HG03558 (cell line): ENCODE measurements at regions not wholly inside any gene's neighbourhood (a gene's known extent, or its start where the extent isn't known, plus 50 kb on each side); places are given as distances from the start of the nearest gene placed in this dataset.
A peak's percentile ranks its signal among the peaks of the same experiment; 100 is the strongest.

Experiments
- ATAC-seq: cut with Tn5 transposase; IDR thresholded peaks from one replicate; pipeline ENCODE4 v1.9.1; 2021; ENCODE audit warnings: moderate number of reproducible peaks; ENCODE audit not compliant: unreplicated experiment; ENCODE audit errors: extremely low read depth

DNA sequence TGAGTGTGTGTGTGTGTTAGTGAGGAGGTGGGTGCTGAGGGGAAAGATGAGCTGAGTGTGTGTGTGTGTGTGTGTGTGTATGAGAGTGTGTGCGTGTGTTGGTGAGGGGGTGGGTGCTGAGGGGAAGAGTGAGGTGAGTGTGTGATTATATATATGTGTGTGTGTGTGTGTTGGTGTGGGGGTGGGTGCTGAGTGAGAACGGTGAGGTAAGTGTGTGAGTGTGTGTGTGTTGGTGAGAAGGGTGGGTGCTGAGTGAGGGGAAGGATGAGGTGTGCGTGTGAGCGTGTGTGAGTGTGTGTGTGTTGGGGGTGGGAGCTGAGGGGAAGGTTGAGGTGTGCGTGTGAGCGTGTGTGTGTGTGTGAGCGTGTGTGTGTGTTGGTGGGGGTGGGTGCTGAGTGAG is 322.0 kb upstream of the NT5C1B start:
- no peak for ATAC-seq

DNA sequence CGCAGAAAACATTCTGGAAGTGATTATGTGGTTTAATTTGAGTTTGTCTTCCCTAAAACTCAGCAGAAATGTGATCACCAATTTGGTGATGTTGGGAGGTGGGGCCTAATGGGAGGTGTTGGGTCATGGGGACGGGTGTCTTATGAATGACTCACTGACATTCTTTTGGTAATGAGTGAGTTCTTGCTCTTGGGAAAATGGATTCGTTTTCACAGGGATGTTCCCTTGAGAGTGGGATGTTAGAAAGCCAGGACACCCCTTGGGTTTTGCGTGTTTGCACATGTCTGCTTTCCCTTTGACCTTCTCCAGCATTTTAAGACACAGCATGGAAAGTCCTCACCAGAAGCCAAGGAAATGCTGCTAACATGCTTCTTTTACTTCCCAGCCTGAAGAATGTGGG is 321.5 kb upstream of the NT5C1B start:
- ATAC-seq, result no peak

DNA sequence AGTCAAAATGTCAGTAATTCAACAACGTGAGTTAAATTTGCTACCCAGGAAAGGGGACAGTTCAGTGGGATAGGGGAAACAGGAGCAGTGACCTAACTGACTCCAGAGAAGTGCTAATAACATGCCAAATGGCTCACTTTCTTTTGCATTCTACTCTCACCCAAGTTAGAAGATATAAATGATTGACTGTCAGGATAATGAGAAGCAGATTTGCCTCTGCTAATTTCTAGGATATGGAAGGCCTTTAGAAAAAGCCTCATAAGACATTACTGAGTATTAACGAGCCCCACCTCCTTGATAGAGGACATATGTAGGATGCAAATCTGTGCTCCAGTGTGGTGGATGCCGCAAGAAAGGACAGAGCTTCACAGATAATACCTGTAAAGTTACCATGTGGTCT is 318.6 kb upstream of the NT5C1B start:
- no peak for ATAC-seq

DNA sequence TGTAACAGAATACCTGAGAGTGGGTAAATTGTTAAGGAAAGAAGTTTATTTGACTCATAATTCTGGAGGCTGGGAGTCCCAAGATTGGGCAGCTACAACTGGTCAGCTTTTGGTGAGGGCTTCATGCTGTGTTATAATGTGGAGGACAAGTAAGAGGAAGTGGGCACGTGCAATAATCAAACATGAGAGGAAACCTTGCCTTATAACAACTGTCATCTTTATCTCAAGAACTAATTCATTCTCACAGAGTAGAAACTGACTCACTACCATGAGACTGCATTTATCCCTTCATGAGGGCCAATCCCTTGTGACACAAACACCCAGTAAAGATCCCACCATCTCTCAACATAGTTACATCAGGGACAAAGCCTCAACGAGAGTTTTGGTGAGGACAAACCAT is 318.1 kb upstream of the NT5C1B start:
- no peak for ATAC-seq

DNA sequence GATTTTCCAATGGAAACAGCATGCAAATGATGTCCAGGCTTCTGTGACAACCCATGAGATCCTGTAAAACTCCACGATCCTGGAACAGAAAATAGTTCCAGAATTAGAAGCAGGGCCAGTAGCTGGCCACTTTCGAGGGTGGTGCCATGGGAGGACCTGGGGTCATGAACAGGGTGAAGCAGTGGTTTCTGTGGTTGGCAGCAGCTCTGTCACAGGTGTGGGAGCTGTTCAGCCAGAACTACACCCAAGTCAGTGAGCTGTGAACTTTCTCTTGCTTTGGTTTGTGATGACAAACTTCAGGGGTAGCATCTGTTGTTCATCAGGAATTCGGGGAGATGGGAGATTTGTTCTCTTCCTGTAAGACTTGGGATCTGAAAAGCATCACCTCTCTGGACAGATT is 314.4 kb upstream of the NT5C1B start:
- peak; percentile 95 for ATAC-seq

DNA sequence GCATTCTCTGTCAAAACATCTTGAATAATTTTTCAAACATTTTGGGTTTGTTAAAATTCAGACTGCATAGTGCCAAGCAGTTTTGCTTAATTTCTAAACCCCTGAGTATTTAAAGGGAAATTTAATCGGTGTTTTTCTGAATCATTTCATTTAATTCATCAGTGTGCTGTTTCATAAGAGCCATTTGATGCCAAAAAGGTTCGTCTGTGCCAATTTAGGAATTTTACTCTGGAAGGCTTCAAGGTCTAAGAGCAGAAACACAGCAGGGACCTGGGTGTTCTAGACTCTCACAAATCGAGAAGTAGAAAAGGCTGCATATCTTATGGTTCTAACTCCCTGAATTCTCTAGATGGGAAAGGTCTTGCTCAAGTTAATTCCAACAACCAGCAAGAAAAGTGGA is 311.9 kb upstream of the NT5C1B start:
- ATAC-seq, result no peak

DNA sequence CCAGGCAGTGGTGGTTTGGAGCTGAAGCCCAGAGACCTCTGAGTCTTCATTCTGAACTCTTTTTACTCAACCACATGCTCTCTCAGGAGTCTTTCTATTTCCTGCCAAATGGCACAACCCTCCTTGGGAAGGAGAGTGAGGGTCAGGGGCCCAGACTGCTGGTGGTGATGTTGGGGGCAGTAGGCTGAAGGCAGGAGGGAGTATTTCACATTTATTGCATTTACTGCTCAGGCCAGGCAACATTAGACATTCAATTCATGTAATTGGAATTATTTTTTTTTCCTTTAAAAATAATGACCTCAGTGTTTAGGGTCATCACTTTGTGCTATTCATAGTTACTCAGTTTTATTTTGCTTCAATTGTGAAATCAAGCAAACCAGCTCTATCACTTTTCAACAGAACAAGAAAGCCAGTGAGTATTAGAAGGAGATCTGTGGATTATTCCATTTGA is 311.3 kb upstream of the NT5C1B start:
- ATAC-seq, result no peak

DNA sequence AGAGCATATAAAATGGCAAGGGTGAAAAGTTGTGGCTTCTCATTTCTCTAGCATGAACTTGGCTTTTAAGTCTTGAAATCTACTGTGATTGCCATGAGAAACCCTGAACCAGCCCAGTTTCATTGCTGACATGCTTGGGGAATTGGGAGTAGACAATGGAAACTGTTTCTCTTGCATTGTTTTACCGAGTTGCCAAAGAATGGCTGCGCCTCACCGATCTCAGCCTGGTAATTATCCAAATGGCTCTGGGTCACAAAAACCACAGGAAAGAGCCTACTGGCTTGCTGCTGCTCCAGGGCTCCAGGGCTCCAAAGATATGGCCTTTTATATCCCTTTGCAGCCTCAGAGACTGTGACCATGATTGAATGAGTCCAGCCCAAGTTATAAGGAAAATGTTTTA is 310.4 kb upstream of the NT5C1B start:
- ATAC-seq, result no peak

DNA sequence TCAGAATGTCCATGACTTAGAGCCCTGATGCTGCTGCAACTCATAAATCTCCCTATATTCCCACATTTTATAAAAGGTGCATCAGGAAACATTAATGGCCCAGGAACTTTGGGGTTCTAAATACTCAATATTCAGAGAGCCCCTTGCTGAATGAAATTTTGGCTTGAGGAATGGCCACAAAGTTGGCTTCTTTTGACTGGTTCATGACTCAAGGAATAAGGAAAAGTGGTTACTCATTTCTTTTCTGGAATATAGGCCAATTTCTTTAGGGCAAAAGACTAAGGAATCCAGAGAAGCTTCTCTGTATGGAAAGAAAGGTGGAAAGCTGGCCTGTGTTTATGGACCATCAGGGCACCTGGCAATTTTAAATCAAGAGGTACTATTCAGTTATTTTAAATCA is 308.9 kb upstream of the NT5C1B start:
- ATAC-seq, result no peak

DNA sequence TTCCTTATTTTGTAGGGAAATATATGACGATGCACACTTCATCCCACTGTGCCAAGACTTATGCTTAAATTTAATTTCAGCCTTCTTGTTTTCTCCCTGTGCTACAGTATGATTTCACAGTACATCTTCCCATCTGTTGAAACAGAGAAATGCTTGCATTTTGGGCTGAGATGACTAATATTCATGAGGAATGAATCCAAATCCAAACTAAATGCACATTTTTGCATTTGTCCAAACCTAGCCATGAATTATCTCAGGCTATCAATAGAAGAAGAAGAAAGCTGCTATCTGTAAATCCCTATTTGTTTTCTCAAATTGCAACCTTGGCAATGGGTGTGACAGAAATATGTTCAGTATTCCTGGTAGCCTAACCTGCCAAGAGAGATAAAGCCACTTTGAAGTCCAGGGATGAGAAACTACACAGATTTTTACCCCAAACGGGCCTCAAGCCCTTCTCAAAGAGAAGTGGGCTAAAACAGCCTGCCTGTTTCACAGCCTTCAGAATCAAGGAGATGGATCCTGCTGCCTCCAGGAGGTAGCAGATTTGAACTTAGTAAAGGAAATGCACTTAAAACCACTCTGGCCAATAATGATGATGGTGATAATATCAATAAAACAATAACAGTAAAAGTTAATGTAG is 306.9 kb upstream of the NT5C1B start:
- ATAC-seq, result no peak

DNA sequence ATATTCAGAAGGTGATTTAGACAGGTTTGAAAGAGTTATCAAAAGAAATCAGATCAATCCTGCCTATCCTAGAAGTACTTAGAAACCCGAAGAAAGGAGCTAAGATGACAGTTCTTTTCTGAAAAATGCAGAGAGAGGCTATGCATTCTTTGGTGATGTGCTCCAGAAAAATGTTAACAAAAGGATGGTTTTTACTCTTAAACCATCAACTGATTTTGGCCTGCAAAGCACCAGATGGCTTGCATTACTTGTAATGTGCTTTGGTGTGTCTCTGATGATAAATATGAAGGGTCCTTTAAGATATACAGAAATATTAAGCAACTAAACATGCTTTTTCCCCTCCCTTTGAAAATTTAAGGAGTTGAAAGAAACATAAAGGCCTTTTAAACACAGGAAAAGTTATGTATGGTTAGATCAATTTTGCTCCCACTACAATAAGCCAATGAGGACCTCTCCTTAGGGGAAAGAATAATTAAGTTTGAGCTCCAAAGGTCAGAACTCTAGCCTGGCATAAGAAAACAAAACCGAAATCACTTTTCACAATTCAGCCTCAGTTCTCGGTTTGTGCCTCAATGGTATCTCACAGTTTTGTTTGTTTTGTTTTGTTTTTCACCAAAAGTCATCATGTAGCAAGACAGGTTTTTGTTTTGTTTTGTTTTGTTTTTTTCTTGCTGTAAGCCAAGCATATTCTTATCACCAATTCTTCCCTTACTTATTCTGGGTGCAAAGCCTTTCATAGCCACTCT is 302.4 kb upstream of the NT5C1B start:
- ATAC-seq, result no peak

DNA sequence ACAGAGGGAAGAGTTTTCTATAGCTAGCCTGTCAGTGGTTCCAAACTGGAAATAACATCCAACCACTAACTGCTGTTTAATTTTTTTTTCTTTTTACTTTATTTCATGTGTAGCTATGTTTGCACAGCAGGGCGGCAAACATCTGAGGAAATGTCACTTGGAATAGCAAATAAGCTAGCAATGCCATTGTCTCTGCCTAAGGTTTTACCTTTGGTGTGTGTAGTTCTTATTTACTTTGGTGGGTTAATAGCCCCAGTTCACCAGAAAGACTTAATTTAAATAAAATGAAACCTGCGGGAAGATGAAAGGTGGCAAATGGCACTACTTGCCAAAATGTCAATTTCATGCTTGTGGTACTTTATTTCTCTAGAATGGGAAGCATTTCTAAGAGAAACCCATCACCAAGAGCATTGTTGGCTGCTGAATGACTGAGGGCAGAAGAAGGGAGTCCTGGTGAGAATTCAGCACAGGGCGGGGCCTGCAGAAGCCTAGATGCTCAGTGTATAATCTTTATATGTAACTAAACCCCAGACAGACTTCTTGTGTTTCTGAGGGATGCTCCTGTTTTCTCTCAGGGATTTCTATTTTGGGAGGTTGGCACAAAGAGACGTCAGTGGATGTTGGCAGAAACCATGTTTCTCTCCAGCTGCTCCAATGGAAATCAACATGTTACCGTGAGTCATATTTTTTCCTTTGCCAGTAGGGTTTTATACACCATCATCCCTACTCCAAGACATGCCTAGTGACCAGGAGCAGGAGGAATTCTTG is 300.4 kb upstream of the NT5C1B start:
- ATAC-seq, result no peak

DNA sequence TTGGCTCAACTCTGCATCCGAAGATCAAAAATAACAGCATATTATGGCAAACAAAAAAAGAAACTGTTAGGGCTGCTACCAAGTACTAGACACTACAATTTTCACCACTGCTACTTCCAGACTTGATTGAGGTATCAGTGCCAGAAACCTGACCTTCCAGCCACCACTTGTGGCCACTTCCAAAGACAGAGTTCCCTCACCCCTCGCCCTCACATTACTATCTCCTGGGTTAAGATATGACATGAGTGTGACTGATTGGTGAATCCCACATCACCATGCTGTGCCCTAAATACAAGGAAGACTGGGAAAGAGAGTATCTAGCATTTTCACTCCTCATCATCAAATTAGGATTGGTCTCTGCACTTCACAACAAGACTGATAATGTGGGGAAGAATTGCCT is 296.1 kb upstream of the NT5C1B start:
- ATAC-seq, result no peak

DNA sequence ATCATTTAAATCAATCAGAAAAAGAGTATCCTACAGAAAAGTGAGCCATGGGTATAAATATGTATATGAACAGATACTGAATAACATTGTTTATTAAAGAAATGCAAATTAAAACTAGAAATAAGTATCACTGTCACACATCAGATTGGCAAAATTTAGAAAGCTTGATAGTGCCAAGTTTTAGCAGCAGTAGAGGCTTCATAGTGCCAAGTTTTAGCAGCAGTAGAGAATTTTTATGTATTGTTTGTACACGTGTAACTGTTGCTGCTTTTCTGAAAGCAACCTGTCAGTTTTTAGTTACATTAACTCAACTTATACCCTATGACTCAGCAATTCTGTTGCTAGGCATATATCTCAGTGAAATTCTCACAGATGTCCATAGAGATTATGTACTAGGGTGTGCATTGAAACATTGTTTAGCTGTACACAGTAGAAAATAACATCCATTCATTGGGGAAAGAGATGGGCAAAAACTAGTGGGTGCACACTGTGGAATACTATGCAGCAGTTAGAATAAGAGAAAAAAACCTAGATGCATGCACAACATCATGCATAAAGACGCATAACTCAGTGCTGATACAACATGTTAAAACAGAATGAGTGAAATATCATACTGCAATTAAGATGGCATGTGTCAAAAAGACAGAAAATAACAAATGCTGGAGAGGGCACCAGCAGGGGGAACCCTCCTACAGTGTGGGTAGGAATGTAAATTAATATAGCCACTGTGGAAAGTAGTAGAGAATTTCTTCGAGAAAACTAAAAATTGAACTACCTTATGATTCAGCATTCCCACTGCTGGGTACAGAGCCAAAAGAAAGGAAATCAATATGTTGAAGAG is 294.5 kb upstream of the NT5C1B start:
- ATAC-seq, result no peak

DNA sequence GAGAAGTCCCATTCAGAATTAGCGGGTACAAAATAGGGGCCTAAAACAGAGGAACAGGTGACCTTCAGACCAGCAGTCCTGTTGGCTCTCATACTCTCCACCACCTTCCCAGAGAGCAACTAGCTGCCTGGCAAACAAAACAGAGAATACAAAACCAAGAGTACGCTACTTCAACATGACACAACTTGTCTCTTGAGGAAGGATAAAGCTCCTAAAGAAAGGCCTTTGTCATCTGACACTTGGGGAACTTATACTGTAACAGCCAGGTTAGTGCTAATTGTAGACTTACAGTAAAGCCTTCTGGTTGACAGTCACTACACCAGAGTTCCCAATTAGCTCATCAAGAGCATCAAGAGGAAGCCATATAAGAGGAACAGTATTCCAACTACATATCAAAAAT is 282.1 kb upstream of the NT5C1B start:
- ATAC-seq, result no peak

DNA sequence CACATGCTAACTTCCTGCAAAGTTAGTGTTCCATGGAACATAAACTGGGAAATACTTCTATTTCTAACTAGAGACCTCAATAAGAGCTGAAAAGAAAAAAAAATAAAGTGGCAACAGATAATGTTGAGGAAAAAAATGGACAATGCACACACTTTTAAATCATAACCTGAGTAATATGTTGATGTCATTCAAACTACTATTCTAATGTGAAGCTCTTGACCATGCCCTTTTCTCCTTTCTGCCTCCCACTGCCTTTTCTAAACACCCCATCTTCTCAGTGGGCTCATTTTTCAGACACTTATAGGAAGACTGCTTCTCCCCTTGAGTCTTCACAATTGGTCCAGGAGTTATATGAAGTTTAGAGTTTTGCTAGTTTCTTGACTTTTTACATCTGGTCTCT is 280.9 kb upstream of the NT5C1B start:
- no peak for ATAC-seq

DNA sequence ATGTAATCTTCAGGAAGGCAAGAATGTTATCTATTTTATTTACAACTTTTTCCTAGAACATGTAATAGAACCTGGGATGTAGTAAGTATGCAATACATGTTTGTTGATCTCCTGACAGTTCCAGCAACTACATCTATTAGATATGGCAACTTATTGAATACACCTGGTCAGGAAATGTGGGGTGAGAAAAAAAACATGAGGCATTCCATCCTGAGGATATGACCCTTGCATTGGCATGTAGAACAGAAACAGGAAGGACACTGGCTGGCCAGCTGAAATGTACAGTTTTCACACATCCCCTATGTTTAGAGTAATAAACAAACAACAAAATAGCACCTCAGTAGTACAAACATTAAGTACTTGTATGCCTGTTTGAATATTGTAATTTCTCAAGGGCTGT is 272.6 kb upstream of the NT5C1B start:
- ATAC-seq, result no peak

DNA sequence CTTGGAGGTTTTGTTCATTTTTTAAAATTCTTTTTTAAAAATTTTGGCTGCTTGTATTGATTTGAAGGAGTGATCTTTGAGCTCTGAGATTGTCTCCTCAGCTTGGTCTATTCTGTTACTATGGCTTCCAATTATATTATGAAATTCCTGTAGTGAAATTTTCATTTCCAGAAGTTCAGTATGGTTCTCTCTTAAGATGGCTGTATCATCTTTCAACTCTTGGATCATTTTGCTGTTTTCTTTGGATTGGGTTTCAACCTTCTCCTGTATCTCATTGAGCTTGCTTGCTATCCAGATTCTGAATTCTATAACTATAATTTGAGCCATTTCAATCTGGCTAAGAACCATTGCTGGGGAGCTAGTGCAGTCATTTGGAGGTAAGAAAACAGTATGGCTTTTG is 270.8 kb upstream of the NT5C1B start:
- no peak for ATAC-seq

DNA sequence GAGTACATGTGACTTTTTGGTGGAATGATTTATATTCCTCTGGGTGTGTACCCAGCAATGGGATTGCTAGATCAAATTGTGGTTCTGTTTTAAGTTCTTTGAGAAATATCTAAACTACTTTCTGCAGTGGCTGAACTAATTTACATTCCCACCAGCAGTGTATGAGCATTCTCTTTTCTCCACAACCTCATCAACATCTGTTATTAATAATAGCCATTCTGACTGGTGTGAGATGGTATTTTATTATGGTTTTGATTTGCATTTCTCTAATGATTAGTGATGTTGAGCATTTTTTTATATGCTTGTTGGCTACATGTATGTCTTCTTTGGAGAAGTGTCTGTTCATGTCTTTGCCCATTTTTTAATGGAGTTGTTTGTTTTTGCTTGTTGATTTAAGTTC is 267.4 kb upstream of the NT5C1B start:
- ATAC-seq, result no peak

DNA sequence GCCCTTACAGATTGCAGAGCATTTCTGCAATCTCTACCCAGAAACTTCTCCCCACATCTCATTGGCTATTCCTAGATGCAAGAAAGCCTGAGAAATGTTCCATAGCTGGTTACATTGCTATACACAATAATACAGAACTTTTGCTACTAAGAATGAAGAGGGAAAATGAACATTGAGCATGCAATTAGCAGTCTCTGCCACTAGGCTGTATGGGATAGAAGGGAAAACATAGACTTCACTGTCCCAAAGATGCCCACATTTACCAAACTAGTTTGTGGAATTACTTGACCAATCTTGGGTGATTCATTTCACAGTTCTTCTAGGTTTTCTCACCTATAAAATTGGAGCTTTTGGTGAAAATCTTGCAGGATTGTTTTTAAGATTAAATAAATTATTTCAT is 265.7 kb upstream of the NT5C1B start:
- no peak for ATAC-seq
